DMS 273 treated with DMSO at 0.1 percent for 48 hours (cell line): ENCODE measurements at regions not wholly inside any gene's neighbourhood (a gene's known extent, or its start where the extent isn't known, plus 50 kb on each side); places are given as distances from the start of the nearest gene placed in this dataset.

Experiments used
- DNase-seq: peaks from one replicate; lab custom pipeline; 2025; lab: John Stamatoyannopoulos, UW

DNA sequence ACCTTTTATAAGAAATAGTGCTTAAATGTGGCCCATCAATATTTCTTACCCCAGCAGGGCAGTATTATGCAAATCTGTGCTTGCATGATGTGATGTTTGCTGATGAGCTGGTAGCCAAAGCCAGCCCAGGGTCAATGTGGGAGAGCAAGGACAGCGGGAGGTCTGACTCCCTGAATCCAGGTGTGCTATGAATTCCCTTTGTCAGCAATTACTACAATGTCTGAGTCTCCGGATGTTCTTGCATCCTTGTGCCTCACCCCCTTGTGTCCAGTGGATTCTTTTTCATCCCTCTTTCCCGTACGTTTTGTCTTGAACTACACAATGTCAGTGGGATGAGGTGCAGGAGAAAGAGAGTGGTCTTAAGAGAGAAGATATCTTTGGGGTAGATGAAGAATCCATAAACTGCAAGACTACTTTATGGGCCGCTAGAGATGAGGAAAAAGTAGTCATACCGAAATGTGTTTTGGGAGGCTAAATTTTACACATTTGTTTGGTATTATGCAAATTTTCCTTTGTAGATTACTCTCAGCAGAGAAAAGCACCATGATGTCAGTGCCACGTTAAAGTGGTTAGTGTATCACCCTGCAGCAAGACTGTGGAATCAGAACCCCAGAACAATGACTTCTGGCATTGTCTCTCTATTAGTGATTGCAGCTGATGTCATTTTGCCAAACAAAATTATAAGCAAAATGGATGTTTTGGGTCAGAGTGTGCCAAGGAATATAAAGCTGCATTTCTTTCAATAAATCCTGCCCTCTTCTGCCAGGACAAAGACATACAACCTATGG, 53.5 kb upstream of the TSHZ3 start:
- DNase-seq: no peak

DNA sequence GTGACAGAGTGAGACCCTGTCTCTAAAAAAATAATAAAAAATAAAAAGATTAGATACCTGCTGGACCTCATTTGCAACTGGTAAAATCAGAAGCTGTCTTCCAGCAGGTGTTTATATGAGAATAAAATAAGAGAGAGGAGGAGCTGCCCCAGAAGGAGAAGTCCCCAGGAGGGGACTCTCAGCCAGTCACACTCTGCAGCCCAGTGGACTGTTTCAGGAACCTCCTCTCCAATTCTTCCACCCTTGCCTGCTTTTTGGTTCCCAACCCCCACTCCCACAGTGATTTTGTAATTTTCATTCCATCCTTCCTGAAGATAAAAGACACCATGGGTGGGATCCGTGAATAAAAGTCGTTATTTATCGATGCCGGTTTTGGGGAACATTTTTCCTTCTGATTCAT, 56.9 kb upstream of the TSHZ3 start:
- no peak for DNase-seq

DNA sequence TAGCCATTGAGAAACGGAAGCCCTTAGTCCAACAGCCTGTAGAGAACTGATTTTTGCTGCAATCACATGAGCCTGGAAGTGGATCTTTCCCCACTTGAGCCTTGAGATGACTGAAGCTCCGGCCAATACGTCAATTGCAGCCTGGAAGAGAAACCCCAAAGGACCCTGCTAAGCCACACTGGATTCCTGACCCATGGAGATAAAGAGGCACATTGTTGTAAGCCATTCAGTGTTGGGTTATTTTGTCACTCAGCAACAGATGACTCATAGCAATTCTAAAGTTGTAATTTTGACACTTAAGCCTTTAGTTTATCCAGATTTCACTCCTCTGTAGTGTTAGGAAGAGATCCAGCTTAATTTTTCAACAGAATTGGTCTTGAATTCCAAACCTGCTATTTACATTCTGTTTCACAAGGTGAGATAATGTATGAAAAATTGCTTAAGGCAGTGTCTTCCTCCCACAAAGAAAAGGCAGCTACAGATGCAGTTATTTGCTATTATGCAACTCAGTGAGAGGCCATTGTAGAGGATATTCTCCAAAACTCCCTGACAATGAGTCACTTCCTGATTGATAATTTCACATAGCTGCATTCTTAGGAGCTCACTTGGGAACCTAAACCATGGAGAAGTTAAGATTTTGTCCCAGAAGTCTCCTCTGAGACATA, 59.4 kb upstream of the TSHZ3 start:
- DNase-seq: no peak

DNA sequence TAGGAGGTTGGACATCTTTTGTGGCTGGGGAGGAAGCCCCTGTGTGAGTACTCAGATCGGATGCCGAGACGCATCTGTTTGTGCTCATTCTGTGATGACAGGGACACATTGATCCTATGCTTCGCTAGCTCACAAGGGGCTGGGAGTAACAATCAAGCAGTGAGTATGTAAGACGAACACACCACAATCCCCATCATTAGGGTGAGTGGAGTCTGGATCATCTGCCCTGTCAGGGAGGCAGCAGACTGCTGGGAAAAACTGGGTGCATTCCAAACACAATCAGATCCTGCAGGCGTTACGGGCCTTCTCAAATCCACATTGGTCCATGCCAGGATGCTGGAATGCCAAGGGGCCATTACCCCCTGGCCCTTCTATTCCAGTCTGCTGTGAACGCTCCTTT, 64.1 kb upstream of the TSHZ3 start:
- no peak for DNase-seq

DNA sequence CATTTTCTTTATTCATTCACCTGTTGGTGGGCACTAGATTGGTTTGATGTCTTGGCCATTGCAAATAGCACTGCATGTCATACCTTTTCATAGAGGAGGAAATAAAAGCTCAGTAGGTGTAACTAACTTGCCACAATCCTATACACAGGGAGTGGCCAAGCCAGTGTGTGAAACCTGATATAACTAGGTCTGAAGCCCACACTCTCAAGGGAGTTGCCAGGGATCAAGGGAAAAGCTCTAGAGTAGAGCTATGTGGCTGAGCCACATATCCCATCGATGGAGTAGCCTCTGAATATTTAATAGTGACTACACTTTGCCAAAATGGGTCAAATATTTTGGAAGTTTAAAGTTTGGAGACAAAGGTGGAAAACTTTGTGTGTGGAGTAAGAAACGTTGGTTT, 66.1 kb upstream of the TSHZ3 start:
- no peak for DNase-seq

DNA sequence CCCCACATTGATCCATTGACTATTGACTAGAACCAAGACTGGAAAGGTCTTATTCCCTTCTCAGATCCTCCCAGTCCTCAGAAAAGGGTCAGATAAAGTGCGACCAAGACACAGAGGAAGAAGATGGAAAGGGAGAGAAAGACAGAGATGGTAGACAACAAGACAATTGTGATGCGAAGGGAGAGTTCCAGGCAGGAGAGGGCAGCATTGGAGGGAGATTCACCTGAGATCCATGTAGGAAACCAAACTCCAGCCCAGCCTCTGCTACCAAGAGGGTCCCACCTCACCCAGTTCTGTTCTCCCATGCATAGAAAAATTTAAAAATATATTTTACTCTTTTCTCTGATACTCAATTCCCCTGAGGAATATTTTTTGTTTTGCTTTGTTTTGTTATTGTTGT, 67.3 kb upstream of the TSHZ3 start:
- DNase-seq: no peak

DNA sequence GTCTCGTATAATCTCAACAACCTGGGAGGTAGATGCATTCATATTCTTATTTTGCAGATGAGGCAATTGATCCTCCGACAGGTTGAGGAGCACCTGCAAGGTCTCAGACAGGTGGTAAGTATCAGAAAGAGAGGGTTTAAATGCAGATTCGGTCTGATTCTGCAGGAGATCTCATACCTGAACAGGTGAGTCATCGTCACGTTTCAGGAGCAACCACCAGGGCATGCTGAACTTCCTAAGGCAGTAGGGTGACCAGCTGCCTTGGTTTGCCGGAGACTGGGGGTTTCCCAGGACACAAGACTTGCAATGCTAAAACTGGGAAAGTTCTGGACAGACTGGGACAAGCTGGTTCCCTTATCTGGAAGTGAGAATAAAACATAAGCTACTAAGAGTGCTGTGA, 68.8 kb upstream of the TSHZ3 start:
- no peak for DNase-seq

DNA sequence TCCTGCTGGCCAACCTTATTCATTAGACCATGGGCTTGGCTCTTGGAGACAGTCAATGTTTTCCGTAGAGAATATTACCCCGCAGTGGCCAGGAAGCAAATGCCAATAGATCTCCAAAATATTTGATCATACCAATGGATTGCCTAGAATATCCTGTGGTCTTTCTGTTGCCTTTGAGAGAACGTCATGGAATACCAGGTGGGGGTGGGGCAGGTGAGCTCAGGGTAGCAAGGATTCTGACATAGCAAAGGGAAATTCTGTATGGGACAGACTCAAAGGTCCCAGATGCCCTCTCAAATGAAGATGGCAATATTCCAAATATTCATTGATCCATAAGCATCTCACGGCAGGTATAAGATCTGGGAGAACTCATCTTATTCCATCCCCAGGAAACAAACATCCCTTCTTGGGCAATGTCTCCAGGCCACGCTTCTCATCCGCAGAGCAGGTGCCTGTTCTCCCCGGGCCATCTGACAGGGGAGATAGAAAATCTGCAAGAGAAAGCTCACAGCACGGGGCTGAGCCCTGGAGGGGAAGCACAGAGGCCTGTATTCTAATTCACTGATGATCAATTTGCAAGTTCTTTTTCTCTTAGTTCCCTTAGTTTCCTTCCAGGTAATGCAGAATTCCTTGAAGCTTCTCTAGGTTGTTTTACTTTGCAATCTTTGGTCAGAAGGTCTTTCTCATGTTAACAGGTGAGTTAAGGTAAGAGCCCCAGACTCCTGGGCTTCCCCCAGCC, 69.6 kb upstream of the TSHZ3 start:
- no peak for DNase-seq

DNA sequence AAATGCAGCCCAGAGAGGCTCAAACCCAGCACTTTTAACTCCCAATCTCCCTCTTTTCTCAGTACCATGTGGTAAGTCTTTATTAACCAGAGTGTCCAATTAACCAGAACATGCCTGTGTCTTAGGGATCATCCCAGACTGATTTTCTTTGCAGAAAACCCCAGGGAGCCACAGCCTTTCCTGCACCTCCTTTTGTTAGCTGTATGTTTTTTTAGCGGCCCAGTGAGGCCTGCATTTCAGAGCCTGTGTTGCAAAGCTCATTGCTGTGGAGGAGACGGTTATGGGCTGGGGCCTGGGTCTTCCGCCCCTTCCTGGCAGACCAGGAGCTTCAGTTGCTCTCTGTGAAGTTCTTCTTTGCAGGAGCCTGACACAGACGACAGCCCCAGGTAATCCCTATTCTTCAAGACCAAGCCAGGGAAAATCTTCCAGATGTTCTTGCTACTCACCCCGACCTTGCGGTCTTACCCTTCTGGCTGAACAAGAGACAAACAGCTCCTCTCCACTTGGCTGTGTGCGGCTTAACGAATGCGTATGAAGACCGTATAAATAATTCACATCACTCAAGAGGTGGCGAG, 70.7 kb upstream of the TSHZ3 start:
- DNase-seq: no peak

DNA sequence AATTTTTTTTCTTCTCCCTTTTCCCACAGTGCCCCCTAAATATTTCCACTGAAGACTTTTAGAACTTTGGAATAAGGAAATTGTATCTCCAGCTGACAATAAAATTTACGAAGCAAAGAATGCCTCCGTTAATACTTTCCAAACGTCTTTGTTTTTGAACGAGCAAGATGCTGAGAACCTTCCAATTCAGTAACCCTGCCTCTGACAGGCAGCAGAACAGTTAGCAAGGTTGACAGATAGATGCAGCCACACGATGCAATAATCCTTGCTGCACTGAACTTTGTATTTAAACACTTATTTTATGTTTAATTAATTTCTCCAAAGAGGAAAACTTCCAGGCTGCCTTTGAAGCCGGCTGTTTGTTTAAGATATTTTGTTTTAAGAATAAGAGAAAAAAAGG, 71.8 kb upstream of the TSHZ3 start:
- DNase-seq: no peak

DNA sequence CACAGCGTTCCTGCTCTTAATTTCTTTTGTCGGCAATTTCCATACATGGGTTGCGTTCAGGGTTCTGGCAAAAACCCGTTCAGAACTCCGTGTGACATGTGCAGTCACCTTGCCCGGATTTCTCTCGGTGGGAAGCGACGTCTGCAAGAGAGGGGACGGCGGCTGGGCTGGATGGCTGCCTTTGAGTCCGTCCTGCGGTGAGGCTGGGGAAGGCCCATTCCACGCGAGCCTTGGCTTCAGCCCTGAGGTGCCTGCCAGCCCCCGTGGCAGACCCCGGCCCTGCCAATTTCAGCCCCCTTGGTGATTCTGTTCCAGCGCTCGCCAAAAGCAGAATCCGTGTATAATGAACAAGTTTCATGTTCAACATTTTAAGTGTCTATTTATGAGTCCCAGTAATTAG, 72.6 kb upstream of the TSHZ3 start:
- no peak for DNase-seq

DNA sequence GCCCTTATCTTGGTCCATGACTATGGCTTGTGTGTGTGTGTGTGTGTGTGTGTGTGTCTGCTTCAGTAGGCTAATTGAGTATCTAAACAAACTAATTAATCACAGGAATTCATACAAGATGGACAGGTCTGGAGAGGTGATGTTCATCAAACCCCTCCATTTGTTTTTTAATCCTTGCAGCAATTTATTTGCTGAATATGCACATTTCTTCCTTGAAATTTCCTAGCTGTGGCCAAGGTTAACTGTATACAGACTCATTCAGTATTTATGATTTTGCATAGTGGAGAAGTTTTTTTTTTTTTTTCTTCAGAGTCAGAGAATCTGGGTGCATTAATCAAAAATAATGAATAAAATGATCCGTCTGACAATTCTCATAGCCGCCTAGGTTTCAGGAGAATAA, 74.7 kb upstream of the TSHZ3 start:
- DNase-seq: no peak

DNA sequence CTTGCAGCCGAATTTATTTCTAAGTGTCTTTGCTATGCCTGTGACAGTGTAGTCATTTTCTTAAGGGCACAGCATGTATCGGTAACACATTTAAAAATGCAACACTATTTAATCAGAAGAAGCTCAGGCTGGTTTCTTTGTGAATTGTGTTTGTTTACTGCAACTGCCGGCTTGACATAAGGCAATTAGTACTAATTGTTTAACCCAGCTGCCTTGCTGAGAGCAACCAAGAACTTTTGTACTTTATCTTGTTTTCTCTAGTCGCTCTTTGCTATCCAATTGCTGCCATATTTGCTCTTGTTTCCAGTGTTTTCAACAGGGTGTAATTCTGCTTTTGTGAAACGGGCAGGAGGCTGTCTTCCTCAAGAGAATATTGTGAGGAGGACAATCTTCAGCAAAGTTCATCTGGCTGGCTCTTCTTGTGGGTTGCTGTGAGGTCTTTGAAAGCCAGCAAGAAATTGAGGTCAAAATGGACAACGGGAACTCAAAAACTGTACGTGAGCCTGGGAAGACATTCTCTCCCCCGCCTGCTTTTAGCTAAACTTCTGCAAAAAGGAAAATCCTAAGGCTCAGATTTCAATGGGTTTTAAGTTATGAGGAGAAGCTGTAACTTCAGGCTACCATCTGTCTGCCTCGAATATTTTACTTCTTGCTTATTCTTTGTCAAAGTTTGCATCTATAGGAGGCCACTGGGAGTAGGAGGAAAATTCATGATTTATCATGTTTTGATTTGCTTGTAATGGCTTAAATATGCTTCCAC, 75.8 kb upstream of the TSHZ3 start:
- no peak for DNase-seq

DNA sequence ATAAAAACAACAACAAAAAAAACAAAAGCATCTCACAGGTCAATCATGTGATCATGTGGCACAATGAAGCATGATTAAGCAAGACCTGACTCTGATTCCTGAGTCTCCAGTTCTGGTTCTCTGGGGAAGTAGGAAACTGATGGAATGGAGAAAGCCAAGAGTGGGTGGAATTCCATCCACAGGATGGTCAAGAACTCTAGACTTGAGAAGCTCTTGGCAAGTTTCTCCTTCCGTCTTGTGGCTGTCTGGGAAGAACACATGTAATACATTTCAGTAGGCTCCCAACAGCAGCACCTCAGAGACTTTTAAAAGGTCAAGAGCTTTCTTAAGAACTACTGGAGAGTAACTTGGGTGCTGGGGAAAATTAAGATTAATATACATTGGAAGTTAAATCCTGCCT, 78.6 kb upstream of the TSHZ3 start:
- DNase-seq: no peak

DNA sequence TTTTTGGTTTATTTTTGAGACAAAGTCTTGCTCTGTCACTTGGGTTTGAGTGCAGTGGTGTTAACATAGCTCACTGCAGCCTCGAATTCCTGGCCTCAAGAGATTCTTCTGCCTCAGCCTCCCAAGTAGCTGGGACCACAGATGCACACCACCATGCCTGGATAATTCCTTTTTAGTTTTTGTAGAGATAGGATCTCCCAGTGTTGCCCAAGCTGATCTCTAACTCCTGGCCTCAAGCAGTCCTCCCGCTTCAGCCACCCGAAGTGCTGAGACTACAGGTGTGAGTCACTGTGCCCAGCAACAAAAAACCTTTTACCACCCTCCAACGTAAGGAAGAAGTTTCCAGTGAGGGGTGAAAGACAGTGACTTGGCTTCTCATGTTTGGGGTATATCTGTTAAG, 81.1 kb upstream of the TSHZ3 start:
- no peak for DNase-seq

DNA sequence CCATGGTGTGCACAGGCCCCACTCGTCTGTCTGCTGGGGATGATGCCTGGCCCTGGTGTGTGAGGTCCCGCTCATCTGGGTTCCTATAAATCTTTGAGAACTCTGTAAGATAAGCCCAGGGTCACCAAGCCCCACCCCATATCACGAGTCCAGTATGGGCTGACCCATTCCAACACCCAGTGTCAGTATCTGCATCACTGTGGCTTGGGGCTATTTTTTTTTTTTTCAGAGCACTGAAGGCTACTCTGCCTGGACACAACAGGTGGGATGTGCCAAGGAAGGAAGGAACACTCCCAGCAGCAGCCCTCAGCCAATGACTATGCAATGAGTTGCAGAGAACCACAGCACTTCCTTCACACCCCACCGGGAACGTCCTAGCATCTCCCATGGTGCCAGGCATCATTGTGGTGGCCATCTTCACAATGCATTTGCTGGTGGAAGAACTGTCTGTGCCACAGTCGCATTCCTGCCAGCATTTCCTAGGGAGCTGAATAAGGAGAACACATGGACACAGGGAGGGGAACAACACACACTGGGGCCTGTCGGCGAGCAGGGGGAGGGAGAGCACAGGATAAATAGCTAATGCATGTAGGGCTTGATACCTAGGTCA, 83.1 kb upstream of the TSHZ3 start:
- no peak for DNase-seq

DNA sequence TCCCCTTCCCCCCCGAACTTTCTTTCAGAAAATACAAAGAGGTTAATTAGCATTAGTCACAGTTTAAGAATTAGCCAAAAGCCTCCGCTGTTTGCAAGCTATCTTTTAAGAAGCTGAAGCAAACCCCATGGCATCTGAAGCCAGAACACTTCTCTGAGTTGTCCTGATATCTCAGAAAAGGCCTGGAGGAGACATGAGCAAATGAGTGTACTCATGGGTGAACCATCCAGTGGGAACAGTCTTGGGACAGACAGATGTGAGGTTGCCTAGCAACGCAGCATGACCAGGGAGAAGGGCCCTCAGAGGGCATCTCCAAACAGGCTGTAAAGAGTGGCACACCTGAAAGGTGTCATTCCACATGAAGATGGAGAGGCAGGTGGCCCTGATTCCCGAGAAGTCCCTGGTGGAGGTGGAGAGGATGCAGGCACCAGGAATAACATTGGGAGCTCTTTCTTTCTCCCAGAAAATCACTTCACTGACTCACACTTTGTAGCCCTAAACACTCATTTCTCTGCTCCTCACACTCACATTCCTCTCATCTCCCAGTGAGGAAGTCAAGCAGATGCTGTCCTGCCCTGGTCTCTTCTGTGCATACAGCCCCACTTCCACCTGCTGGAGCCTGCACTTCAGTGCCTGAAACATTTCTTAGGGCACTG, 87.0 kb upstream of the TSHZ3 start:
- DNase-seq: no peak

DNA sequence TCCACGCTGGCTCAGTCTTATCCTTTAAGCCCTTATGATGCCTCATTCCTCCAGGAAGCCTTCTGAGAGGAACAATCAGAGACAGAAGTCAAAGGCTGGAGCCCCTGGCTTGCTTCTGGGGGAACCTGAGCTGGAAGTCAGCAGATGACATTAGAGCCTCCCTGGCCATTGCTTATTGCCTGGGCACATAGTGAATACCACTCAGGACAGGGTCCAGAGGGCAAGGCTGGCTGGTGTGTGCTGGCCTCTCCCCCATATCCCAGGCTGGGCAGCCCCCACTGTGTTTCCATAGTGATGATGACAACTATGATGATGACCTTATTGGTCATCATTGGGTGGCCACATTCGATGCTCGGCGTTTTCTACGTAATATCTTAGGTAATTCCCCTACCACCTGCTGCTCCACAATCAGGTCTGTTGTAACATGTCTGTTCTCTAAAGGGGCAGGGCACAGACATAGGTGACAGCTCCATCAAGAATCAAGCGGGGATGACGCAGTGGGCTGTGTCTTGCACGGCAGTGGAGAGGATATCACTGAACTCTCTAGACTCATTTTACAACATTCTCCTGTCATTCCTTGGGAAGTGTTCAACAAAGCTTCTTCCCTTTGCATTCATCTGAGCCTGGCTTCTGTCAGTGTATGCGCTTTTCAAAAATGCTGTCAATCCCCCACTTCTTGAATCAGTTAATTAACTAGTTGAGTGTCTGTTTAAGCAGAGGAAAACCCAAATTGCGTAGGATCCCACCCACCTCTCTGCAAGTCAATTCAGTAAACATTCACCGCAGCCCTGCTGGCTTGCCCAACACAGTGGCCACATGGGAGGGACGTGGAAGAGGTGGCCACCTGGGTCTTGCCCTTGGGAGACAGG, 89.4 kb upstream of the TSHZ3 start:
- DNase-seq: no peak

DNA sequence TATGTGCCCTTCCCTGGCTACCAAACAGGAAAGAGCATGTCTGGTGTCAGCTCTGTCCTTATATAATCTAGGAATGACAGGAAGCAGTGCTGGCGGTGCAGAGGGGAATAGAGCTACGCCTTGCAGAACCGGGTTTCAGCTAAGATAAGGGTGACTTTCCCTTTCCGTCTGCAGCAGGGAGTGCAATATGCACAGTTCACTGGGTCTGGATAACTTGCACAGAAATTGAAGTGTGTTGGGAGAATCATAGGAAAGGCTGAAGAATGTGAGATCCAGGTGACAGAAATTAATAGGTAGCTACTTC, 90.0 kb upstream of the TSHZ3 start:
- no peak for DNase-seq

DNA sequence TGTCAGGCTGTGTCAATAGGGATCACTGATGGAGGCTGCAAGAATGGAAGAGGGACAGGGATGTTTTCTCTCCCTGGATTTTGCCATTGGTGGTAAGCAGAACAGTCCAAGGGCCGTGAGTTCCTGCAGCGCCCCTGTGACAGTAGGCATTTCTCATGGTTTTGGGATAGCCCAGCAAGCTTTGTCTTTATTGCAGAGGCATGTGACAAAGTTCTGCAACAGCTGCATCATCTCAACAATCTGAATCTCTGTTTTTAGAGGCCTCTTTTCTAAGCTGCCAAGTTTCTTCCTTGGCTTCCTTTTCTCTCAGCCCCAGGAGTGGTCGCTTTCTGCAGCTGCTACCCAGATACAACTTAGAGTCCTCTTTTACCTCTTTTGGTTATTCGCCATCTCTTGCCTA, 95.7 kb upstream of the TSHZ3 start:
- no peak for DNase-seq
